Gastroesophageal sphincter (tissue), 4 donors: ENCODE measurements at regions not wholly inside any gene's neighbourhood (a gene's known extent, or its start where the extent isn't known, plus 50 kb on each side); places are given as distances from the start of the nearest gene placed in this dataset.

Experiments used
- ATAC-seq: fragments of 150-250 bp; one replicate; pipeline ENCODE4 v1.9.1; 2016; ENCODE audit warnings: mild to moderate bottlenecking, moderate library complexity
- H3K27ac ChIP-seq, 4 donors: fragments of 200-600 bp; sonication (generic) in 3 of 4; 1 replicate in 3 of 4; 2 replicates in 1 of 4; pipeline ENCODE4 v1.5.1; 2016 to 2019
- H3K27me3 ChIP-seq: fragments of 200-600 bp; sonication (generic); one replicate; pipeline ENCODE4 v1.5.1; 2019
- H3K36me3 ChIP-seq, 2 donors: fragments of 200-600 bp; sonication (generic); one replicate each; pipeline ENCODE4 v1.5.1; 2019; ENCODE audit warnings: control low read depth in 1 of 2
- H3K4me1 ChIP-seq, 3 donors: fragments of 200-600 bp; sonication (generic); 1 replicate in 2 of 3; 2 replicates in 1 of 3; pipeline ENCODE4 v1.5.1; 2016 to 2019; ENCODE audit warnings: control low read depth in 2 of 3
- H3K4me3 ChIP-seq, 2 donors: fragments of 200-600 bp; sonication (generic); one replicate each; pipeline ENCODE4 v1.5.1; 2019; ENCODE audit warnings: mild to moderate bottlenecking in 1 of 2, moderate library complexity in 1 of 2
- H3K9me3 ChIP-seq, 3 donors: fragments of 200-600 bp; sonication (generic); one replicate each; pipeline ENCODE4 v1.5.1; 2017 to 2019; ENCODE audit warnings: control low read depth in 2 of 3
- EP300 ChIP-seq: sonication (generic); formaldehyde crosslinking; IDR thresholded peaks from one replicate; pipeline ENCODE4 v1.6.1; 2017; ENCODE audit warnings: antibody characterized with exemption, mild to moderate bottlenecking
- POLR2A ChIP-seq, 2 donors: fragments of 450-650 bp; IDR thresholded peaks; one replicate each; pipeline ENCODE4 v1.6.1; 2017; ENCODE audit warnings: antibody characterized with exemption in 2 of 2, mild to moderate bottlenecking in 2 of 2, moderate library complexity in 1 of 2
- POLR2AphosphoS5 ChIP-seq: sonication (generic); formaldehyde crosslinking; IDR thresholded peaks from one replicate; pipeline ENCODE4 v1.6.1; 2017; ENCODE audit warnings: antibody characterized with exemption
- WGBS, 2 donors: methylation state at CpG; one replicate each; pipeline ENCODE4 v1.1.5; 2018; ENCODE audit warnings: low coverage in 1 of 2; 5-methylcytosine and 5-hydroxymethylcytosine counted together
- TF ChIP-seq, protein P1 (sequence below), 4 experiments: fragments of 200-600 bp in 2 of 4; fragments of 450-650 bp in 2 of 4; sonication (generic) in 1 of 4; IDR thresholded peaks; one replicate each; pipeline ENCODE4 v1.5.1; 2017 to 2019; ENCODE audit warnings: antibody characterized with exemption in 4 of 4, mild to moderate bottlenecking in 2 of 4, moderate library complexity in 2 of 4

DNA sequence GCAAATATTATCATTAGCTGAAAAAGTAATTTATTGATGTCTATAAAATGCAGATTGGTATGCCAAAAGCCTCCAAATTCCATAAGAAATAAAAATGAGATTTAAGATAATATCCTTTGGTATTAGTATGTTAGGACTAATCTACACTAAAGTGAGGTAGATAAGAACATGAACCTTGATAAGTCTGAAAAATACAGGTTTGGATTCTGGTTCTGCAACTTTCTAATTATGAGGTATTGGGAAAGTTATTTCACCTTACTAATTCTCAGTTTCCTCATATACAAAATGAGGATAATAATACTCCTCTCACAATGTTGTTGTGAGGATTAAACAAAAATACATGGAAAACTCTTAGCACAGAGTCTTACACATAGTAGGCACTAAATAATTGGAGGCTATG is 300.1 kb downstream of the NNT start:
- Histone ChIP-seq H3K4me3 (no peak overlapping the region), H3K36me3 (no peaks in the 10 kb centered on the region), H3K27me3 (no peaks in the 10 kb centered on the region), H3K4me1 (no peaks in the 10 kb centered on the region), H3K9me3 (no peaks in the 10 kb centered on the region), H3K27ac (no peak overlapping the region)
- TF ChIP-seq, protein P1, sequence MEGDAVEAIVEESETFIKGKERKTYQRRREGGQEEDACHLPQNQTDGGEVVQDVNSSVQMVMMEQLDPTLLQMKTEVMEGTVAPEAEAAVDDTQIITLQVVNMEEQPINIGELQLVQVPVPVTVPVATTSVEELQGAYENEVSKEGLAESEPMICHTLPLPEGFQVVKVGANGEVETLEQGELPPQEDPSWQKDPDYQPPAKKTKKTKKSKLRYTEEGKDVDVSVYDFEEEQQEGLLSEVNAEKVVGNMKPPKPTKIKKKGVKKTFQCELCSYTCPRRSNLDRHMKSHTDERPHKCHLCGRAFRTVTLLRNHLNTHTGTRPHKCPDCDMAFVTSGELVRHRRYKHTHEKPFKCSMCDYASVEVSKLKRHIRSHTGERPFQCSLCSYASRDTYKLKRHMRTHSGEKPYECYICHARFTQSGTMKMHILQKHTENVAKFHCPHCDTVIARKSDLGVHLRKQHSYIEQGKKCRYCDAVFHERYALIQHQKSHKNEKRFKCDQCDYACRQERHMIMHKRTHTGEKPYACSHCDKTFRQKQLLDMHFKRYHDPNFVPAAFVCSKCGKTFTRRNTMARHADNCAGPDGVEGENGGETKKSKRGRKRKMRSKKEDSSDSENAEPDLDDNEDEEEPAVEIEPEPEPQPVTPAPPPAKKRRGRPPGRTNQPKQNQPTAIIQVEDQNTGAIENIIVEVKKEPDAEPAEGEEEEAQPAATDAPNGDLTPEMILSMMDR (IDR thresholded peaks at IDR 0.05) = no peak
- TF ChIP-seq POLR2AphosphoS5 (no peak), EP300 (no peak)
- no peak for ATAC-seq

- Histone ChIP-seq H3K36me3 (no peaks in the 10 kb centered on the region), H3K27me3 (no peaks in the 10 kb centered on the region), H3K4me3 (no peak overlapping the region), H3K4me1 (no peaks in the 10 kb centered on the region), H3K9me3 (no peaks in the 10 kb centered on the region), H3K27ac (no peak overlapping the region)
- TF ChIP-seq, protein P1 (IDR thresholded peaks at IDR 0.05) = no peak
- TF ChIP-seq POLR2AphosphoS5 (no peak), EP300 (no peak), POLR2A (IDR thresholded peaks at IDR 0.05) (no peak)
- no peak for ATAC-seq
- 78 to 95% methylated on average over 1 of the region's 1 CpG for WGBS, 2 donors
Observed at GRCh38 chr5:43900974-43901373, 298.0 kb downstream of the NNT start.

- Histone ChIP-seq H3K9me3 (no peaks in the 10 kb centered on the region), H3K27me3 (no peaks in the 10 kb centered on the region), H3K4me3 (no peak overlapping the region), H3K27ac (no peak overlapping the region), H3K36me3 (no peaks in the 10 kb centered on the region), H3K4me1 (no peaks in the 10 kb centered on the region)
- ATAC-seq = no peak
- no peak for TF ChIP-seq POLR2AphosphoS5
- TF ChIP-seq, protein P1 (IDR thresholded peaks at IDR 0.05) = no peak
- TF ChIP-seq POLR2A (IDR thresholded peaks at IDR 0.05) = no peak
- TF ChIP-seq EP300 = no peak
- 75 to 100% methylated on average over 1 of the region's 1 CpG for WGBS, 2 donors
Observed at GRCh38 chr5:43895876-43896275, 292.9 kb downstream of the NNT start.

GRCh38 chr5:43893951-43894684 is 291.1 kb downstream of the NNT start:
- no peak overlapping the region for H3K27ac ChIP-seq
- no peaks in the 10 kb centered on the region for H3K36me3 ChIP-seq
- whole genome bisulfite sequencing, 2 donors = 48 to 61% methylated on average over 4 of the region's 4 CpGs
- H3K27me3 ChIP-seq = no peaks in the 10 kb centered on the region
- H3K4me3 ChIP-seq = no peak overlapping the region
- H3K4me1 ChIP-seq = no peaks in the 10 kb centered on the region
- TF ChIP-seq POLR2AphosphoS5 (peak; percentile 10), POLR2A (IDR thresholded peaks at IDR 0.05) (no peak)
- no peaks in the 10 kb centered on the region for H3K9me3 ChIP-seq
- ATAC-seq = no peak

GRCh38 chr5:43891112-43891511 is 288.1 kb downstream of the NNT start:
- TF ChIP-seq POLR2AphosphoS5 (no peak), EP300 (no peak), POLR2A (IDR thresholded peaks at IDR 0.05) (no peak)
- TF ChIP-seq, protein P1 (IDR thresholded peaks at IDR 0.05) = no peak
- 67 to 100% methylated on average over 1 of the region's 1 CpG for WGBS, 2 donors
- Histone ChIP-seq H3K36me3 (no peaks in the 10 kb centered on the region), H3K9me3 (no peaks in the 10 kb centered on the region), H3K27me3 (no peaks in the 10 kb centered on the region), H3K4me3 (no peak overlapping the region), H3K27ac (no peak overlapping the region), H3K4me1 (no peaks in the 10 kb centered on the region)
- no peak for ATAC-seq
